OCI-LY1 (cell line): ENCODE measurements at regions not wholly inside any gene's neighbourhood (a gene's known extent, or its start where the extent isn't known, plus 50 kb on each side); places are given as distances from the start of the nearest gene placed in this dataset.

Source experiments
- H2AFZ ChIP-seq: fragments of 200-600 bp; sonication (generic), shearing (Covaris generic); 2 replicates; pipeline ENCODE4 v1.6.0; 2014; ENCODE audit warnings: antibody characterized with exemption, mild to moderate bottlenecking, low read length
- H3F3A ChIP-seq: fragments of 200-600 bp; sonication (generic), shearing (Covaris generic); 2 replicates; pipeline ENCODE4 v1.6.0; 2014; ENCODE audit warnings: mild to moderate bottlenecking, antibody characterized with exemption, low read length, moderate library complexity; ENCODE audit not compliant: insufficient read depth
- H3K27ac ChIP-seq: fragments of 200-600 bp; sonication (generic); 2 replicates; pipeline ENCODE4 v1.5.1; 2014; ENCODE audit warnings: low read length, mixed run types, mild to moderate bottlenecking, low read depth; ENCODE audit not compliant: poor library complexity, severe bottlenecking
- H3K27me3 ChIP-seq: fragments of 200-600 bp; sonication (generic); 2 replicates; pipeline ENCODE4 v1.6.0; 2014; ENCODE audit warnings: antibody characterized with exemption, mild to moderate bottlenecking, low read length, moderate library complexity; ENCODE audit not compliant: insufficient read depth
- H3K36me3 ChIP-seq: fragments of 200-600 bp; sonication (generic); 2 replicates; pipeline ENCODE4 v1.6.1; 2014; ENCODE audit warnings: mild to moderate bottlenecking, antibody characterized with exemption, low read length, moderate library complexity, mixed read lengths; ENCODE audit not compliant: insufficient read depth
- H3K4me1 ChIP-seq: fragments of 200-600 bp; sonication (generic); 2 replicates; pipeline ENCODE4 v1.5.1; 2014; ENCODE audit warnings: mild to moderate bottlenecking, low read length, moderate library complexity; ENCODE audit not compliant: insufficient read depth, severe bottlenecking
- H3K4me2 ChIP-seq: fragments of 200-600 bp; sonication (generic), shearing (Covaris generic); 2 replicates; pipeline ENCODE4 v1.6.1; 2014; ENCODE audit warnings: low read length
- H3K4me3 ChIP-seq: fragments of 200-600 bp; sonication (generic); 2 replicates; pipeline ENCODE4 v1.5.1; 2014; ENCODE audit warnings: low read length, low read depth, mild to moderate bottlenecking, mixed read lengths; ENCODE audit not compliant: poor library complexity, severe bottlenecking
- H3K79me2 ChIP-seq: fragments of 200-600 bp; shearing (Covaris generic); 2 replicates; pipeline ENCODE4 v1.6.1; 2016; ENCODE audit warnings: mixed run types, low read length, mixed read lengths; ENCODE audit not compliant: insufficient read depth
- H3K9ac ChIP-seq: fragments of 200-600 bp; sonication (generic), shearing (Covaris generic); 2 replicates; pipeline ENCODE4 v1.6.1; 2014; ENCODE audit warnings: mild to moderate bottlenecking, low read length, mixed read lengths
- H3K9me2 ChIP-seq: fragments of 200-600 bp; sonication (generic), shearing (Covaris generic); 2 replicates; pipeline ENCODE4 v1.6.1; 2014; ENCODE audit warnings: low read depth, mild to moderate bottlenecking, low read length, mixed read lengths
- H3K9me3 ChIP-seq: fragments of 200-600 bp; shearing (Covaris generic); 2 replicates; pipeline ENCODE4 v1.6.1; 2014; ENCODE audit warnings: low read length, mixed read lengths
- H4K20me1 ChIP-seq: fragments of 200-600 bp; sonication (generic), shearing (Covaris generic); 2 replicates; pipeline ENCODE4 v1.6.0; 2016; ENCODE audit warnings: mild to moderate bottlenecking, low read length; ENCODE audit not compliant: insufficient read depth
- EZH2 ChIP-seq: fragments of 200-600 bp; sonication (generic), shearing (Covaris generic); IDR thresholded peaks from 2 replicates; pipeline ENCODE4 v1.8.0; 2017; ENCODE audit warnings: borderline replicate concordance, mixed run types, mild to moderate bottlenecking, antibody characterized with exemption, low read length, moderate library complexity, mixed read lengths
- TF ChIP-seq, protein P1 (sequence below): fragments of 200-600 bp; sonication (generic), shearing (Covaris generic); IDR thresholded peaks from 2 replicates; pipeline ENCODE4 v1.5.1; 2017; ENCODE audit warnings: mild to moderate bottlenecking, antibody characterized with exemption, low read length, moderate library complexity, mixed read lengths

DNA sequence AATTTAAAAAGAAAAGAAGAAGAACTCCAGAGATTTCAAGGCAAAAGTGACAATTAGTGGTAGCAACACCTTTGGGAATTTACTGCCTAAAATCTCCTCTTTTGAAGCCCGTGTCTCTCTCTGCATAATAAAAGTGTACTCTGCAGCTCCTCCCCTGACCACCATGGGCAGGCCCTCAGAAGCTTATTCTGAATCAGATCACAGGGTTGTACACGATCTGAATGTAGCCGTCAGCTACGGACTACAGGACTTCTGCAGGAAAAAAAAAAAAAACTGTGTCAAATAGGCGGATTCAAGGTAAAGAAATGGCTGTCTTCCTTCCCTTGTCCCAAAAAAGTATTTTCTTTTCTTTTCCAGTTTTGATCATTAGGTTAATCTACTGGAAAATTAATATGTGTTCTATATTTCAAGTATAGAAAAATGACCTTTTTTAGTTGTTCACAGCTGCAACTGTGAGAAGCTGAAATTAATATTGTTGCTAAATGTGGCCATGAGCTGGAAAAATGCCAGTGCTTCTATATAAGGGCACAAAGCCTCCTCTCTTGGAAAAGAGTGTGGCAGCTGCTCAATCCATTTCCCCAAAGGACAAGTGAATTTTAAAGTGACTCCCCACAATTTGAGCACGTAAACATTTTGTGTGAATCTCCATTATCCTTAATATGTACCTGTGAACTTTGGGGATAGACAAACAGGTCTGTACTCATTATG is 397.4 kb downstream of the C6orf118 start:
- no peak overlapping the region for H3K4me2 ChIP-seq
- H4K20me1 ChIP-seq = no peaks in the 10 kb centered on the region
- H3K27ac ChIP-seq = no peak overlapping the region
- H3F3A ChIP-seq = no peaks in the 10 kb centered on the region
- H3K79me2 ChIP-seq = no peaks in the 10 kb centered on the region
- H3K9me3 ChIP-seq = no peaks in the 10 kb centered on the region
- H3K9me2 ChIP-seq = no peaks in the 10 kb centered on the region
- no peak overlapping the region for H3K9ac ChIP-seq
- TF ChIP-seq, protein P1, sequence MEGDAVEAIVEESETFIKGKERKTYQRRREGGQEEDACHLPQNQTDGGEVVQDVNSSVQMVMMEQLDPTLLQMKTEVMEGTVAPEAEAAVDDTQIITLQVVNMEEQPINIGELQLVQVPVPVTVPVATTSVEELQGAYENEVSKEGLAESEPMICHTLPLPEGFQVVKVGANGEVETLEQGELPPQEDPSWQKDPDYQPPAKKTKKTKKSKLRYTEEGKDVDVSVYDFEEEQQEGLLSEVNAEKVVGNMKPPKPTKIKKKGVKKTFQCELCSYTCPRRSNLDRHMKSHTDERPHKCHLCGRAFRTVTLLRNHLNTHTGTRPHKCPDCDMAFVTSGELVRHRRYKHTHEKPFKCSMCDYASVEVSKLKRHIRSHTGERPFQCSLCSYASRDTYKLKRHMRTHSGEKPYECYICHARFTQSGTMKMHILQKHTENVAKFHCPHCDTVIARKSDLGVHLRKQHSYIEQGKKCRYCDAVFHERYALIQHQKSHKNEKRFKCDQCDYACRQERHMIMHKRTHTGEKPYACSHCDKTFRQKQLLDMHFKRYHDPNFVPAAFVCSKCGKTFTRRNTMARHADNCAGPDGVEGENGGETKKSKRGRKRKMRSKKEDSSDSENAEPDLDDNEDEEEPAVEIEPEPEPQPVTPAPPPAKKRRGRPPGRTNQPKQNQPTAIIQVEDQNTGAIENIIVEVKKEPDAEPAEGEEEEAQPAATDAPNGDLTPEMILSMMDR = no peak
- TF ChIP-seq EZH2 = no peak
- no peaks in the 10 kb centered on the region for H3K27me3 ChIP-seq
- no peaks in the 10 kb centered on the region for H3K4me1 ChIP-seq
- no peaks in the 10 kb centered on the region for H3K36me3 ChIP-seq
- no peak overlapping the region for H2AFZ ChIP-seq
- no peak overlapping the region for H3K4me3 ChIP-seq

GRCh38 chr6:164911151-164911550 is 398.3 kb downstream of the C6orf118 start:
- no peaks in the 10 kb centered on the region for H3K27me3 ChIP-seq
- no peaks in the 10 kb centered on the region for H3K9me2 ChIP-seq
- H3K27ac ChIP-seq = no peak overlapping the region
- no peaks in the 10 kb centered on the region for H3K79me2 ChIP-seq
- H3K4me1 ChIP-seq = no peaks in the 10 kb centered on the region
- H3K4me3 ChIP-seq = no peak overlapping the region
- H3F3A ChIP-seq = no peaks in the 10 kb centered on the region
- no peak overlapping the region for H3K9ac ChIP-seq
- H3K4me2 ChIP-seq = no peak overlapping the region
- H3K9me3 ChIP-seq = no peaks in the 10 kb centered on the region
- TF ChIP-seq, protein P1 = no peak
- TF ChIP-seq EZH2 = no peak
- no peaks in the 10 kb centered on the region for H3K36me3 ChIP-seq
- H2AFZ ChIP-seq = no peak overlapping the region
- no peaks in the 10 kb centered on the region for H4K20me1 ChIP-seq

DNA sequence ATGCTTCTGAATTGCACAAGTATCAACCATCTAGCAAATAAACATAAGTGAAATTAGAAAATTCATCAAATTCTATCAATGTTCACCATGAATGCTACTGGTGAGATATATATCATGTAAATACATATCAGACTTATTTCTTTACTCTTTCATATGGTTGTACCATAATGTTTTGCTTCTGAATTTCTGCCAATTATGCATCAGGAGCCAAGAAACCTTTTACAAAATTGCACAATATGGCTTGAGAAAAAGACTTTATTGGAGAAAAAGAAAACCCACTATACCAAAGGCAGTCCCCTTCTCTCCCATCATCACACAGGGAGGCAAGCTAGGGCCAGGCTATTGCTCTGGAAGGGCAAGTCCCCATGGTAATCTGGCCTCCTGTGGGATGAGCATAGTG is 402.6 kb downstream of the C6orf118 start:
- Histone ChIP-seq H3K9me2 (no peaks in the 10 kb centered on the region), H3K27ac (no peak overlapping the region), H3K4me3 (no peak overlapping the region), H3K27me3 (no peaks in the 10 kb centered on the region), H3K4me1 (no peaks in the 10 kb centered on the region), H4K20me1 (no peaks in the 10 kb centered on the region), H3K4me2 (no peak overlapping the region), H3K9ac (no peak overlapping the region), H2AFZ (no peak overlapping the region), H3F3A (no peaks in the 10 kb centered on the region), H3K36me3 (no peaks in the 10 kb centered on the region), H3K9me3 (no peaks in the 10 kb centered on the region), H3K79me2 (no peaks in the 10 kb centered on the region)
- no peak for TF ChIP-seq EZH2
- TF ChIP-seq, protein P1 = no peak
